H1 (cell line): ENCODE measurements at regions not wholly inside any gene's neighbourhood (a gene's known extent, or its start where the extent isn't known, plus 50 kb on each side); places are given as distances from the start of the nearest gene placed in this dataset.

Experiments used
- CTCF ChIA-PET: fragments of 300-600 bp; sonication (Branson Sonifier 250); formaldehyde crosslinking; loops from one replicate; lab custom pipeline; 2021; ENCODE audit not compliant: partially characterized antibody; lab: Charles Lee
- POLR2A ChIA-PET: fragments of 300-600 bp; sonication (Branson Sonifier 250); formaldehyde crosslinking; loops from one replicate; lab custom pipeline; 2021; ENCODE audit warnings: inconsistent platforms; ENCODE audit not compliant: partially characterized antibody; lab: Charles Lee
- DNase-seq, 2 experiments: peaks; one replicate each; pipeline versions ENCODE4 v3.0.0 to v3.0.0-alpha.2; 2010 to 2022; ENCODE audit warnings: low spot score in 2 of 2, low read depth in 1 of 2, mixed read lengths in 1 of 2
- FAIRE-seq: peaks from 2 replicates; lab custom pipeline; 2011; peaks lifted over from hg19 to GRCh38; lab: Jason Lieb, UNC
- H2AFZ ChIP-seq: 2 replicates; pipeline ENCODE4 v1.8.1; 2012; ENCODE audit warnings: low read length, inconsistent platforms
- H2AK5ac ChIP-seq: 2 replicates; pipeline ENCODE4 v1.6.1; 2013; ENCODE audit warnings: low read depth, low read length
- H2BK120ac ChIP-seq: replicated peaks from 2 replicates; pipeline ENCODE3; 2013; ENCODE audit warnings: low read depth, low read length, inconsistent platforms
- H2BK12ac ChIP-seq: 2 replicates; pipeline ENCODE4 v1.6.1; 2013; ENCODE audit warnings: low read depth, low read length
- H2BK15ac ChIP-seq: 2 replicates; pipeline ENCODE4 v1.6.1; 2013; ENCODE audit warnings: low read length
- H2BK20ac ChIP-seq: 2 replicates; pipeline ENCODE4 v1.6.1; 2013; ENCODE audit warnings: low read length
- H2BK5ac ChIP-seq: 2 replicates; pipeline ENCODE4 v1.6.1; 2013; ENCODE audit warnings: low read depth, low read length
- H3K14ac ChIP-seq: 2 replicates; pipeline ENCODE4 v1.6.1; 2013; ENCODE audit warnings: inconsistent platforms; ENCODE audit not compliant: insufficient read length
- H3K18ac ChIP-seq: 2 replicates; pipeline ENCODE4 v1.6.1; 2013; ENCODE audit warnings: low read length; ENCODE audit errors: extremely low read depth
- H3K23ac ChIP-seq: 2 replicates; pipeline ENCODE4 v1.6.1; 2013; ENCODE audit warnings: inconsistent platforms; ENCODE audit not compliant: insufficient read length
- H3K23me2 ChIP-seq: 2 replicates; pipeline ENCODE4 v1.6.1; 2013; ENCODE audit warnings: low read depth, low read length
- H3K27ac ChIP-seq: 2 replicates; pipeline ENCODE4 v1.6.1; 2011; ENCODE audit warnings: low read depth, low read length, inconsistent platforms
- H3K27me3 ChIP-seq, 4 experiments: replicated peaks in 1 of 4; 1 replicate in 1 of 4; 2 replicates in 3 of 4; pipeline versions ENCODE4 v1.6.1 to v1.8.1; 2011 to 2013; ENCODE audit warnings: low read length in 3 of 4, mild to moderate bottlenecking in 3 of 4, inconsistent platforms in 2 of 4, mixed read lengths in 2 of 4, moderate library complexity in 1 of 4; ENCODE audit not compliant: control insufficient read depth in 3 of 4, insufficient read depth in 3 of 4; ENCODE audit errors: extremely low read depth in 1 of 4
- H3K36me3 ChIP-seq, 4 experiments: 2 replicates each; pipeline versions ENCODE4 v1.6.1 to v1.8.1; 2011 to 2013; ENCODE audit warnings: mild to moderate bottlenecking in 4 of 4, low read length in 3 of 4, moderate library complexity in 2 of 4, control low read depth in 1 of 4, inconsistent platforms in 1 of 4; ENCODE audit not compliant: insufficient read depth in 4 of 4, control insufficient read depth in 2 of 4
- H3K4ac ChIP-seq: replicated peaks from 2 replicates; pipeline ENCODE3; 2013; ENCODE audit warnings: low read length, low read depth, mixed read lengths, inconsistent platforms; ENCODE audit not compliant: insufficient read length
- H3K4me1 ChIP-seq, 4 experiments: replicated peaks in 1 of 4; 1 replicate in 1 of 4; 2 replicates in 3 of 4; pipeline versions ENCODE4 v1.6.1 to v1.8.1; 2011 to 2013; ENCODE audit warnings: low read length in 3 of 4, inconsistent platforms in 2 of 4, mixed read lengths in 1 of 4; ENCODE audit not compliant: insufficient read depth in 4 of 4, control insufficient read depth in 3 of 4
- H3K4me2 ChIP-seq, 2 experiments: 2 replicates each; pipeline versions ENCODE4 v1.6.1 to v1.8.1; 2011 to 2013; ENCODE audit warnings: low read depth in 2 of 2, low read length in 2 of 2, control low read depth in 1 of 2, inconsistent platforms in 1 of 2, mild to moderate bottlenecking in 1 of 2; ENCODE audit not compliant: insufficient read depth in 1 of 2
- H3K4me3 ChIP-seq, 4 experiments: fragments of 200-600, 300-600 bp in 1 of 4; sonication (generic), shearing (Covaris generic), sonication (Bioruptor Twin) in 1 of 4; 2 replicates each; pipeline versions ENCODE4 v1.5.1 to v1.8.1; 2011 to 2016; ENCODE audit warnings: low read length in 4 of 4, low read depth in 3 of 4, control low read depth in 2 of 4, inconsistent platforms in 2 of 4, mild to moderate bottlenecking in 2 of 4, mixed read lengths in 1 of 4, moderate library complexity in 1 of 4; ENCODE audit not compliant: insufficient read depth in 2 of 4; ENCODE audit errors: extremely low read depth in 1 of 4
- H3K56ac ChIP-seq: replicated peaks from 2 replicates; pipeline ENCODE3; 2013; ENCODE audit warnings: low read depth, mild to moderate bottlenecking, mixed read lengths, low read length, inconsistent platforms; ENCODE audit not compliant: insufficient read length
- H3K79me1 ChIP-seq: 2 replicates; pipeline ENCODE4 v1.6.1; 2013; ENCODE audit warnings: low read depth, low read length, control low read depth
- H3K79me2 ChIP-seq, 2 experiments: 2 replicates each; pipeline versions ENCODE4 v1.6.1 to v1.8.1; 2012 to 2013; ENCODE audit warnings: low read length in 2 of 2, mild to moderate bottlenecking in 2 of 2, inconsistent platforms in 1 of 2; ENCODE audit not compliant: insufficient read depth in 2 of 2, control insufficient read depth in 1 of 2
- H3K9ac ChIP-seq, 4 experiments: replicated peaks in 1 of 4; 1 replicate in 1 of 4; 2 replicates in 3 of 4; pipeline versions ENCODE4 v1.6.1 to v1.8.1; 2011 to 2013; ENCODE audit warnings: low read depth in 3 of 4, low read length in 3 of 4, control low read depth in 2 of 4, mild to moderate bottlenecking in 2 of 4, moderate library complexity in 2 of 4, inconsistent platforms in 1 of 4; ENCODE audit errors: extremely low read depth in 1 of 4
- H3K9me3 ChIP-seq, 2 experiments: 2 replicates each; pipeline versions ENCODE4 v1.6.1 to v1.8.1; 2012 to 2013; ENCODE audit warnings: mild to moderate bottlenecking in 2 of 2, moderate library complexity in 2 of 2, control low read depth in 1 of 2, inconsistent platforms in 1 of 2, low read depth in 1 of 2, low read length in 1 of 2, mixed read lengths in 1 of 2; ENCODE audit not compliant: insufficient read depth in 2 of 2
- H4K20me1 ChIP-seq, 2 experiments: replicated peaks in 1 of 2; 2 replicates each; pipeline versions ENCODE3 to v1.8.1; 2011 to 2013; ENCODE audit warnings: inconsistent platforms in 2 of 2, low read length in 2 of 2, mild to moderate bottlenecking in 1 of 2; ENCODE audit not compliant: insufficient read depth in 2 of 2, control insufficient read depth in 1 of 2
- H4K5ac ChIP-seq: 2 replicates; pipeline ENCODE4 v1.6.1; 2013; ENCODE audit warnings: low read length, low read depth, mixed read lengths, inconsistent platforms; ENCODE audit not compliant: insufficient read length
- H4K8ac ChIP-seq: 2 replicates; pipeline ENCODE4 v1.8.0; 2013; ENCODE audit warnings: mild to moderate bottlenecking, moderate library complexity, low read length, inconsistent platforms; ENCODE audit not compliant: insufficient read depth; ENCODE audit errors: extremely low read depth
- H4K91ac ChIP-seq: replicated peaks from 2 replicates; pipeline ENCODE3; 2013; ENCODE audit warnings: low read length, mixed read lengths, inconsistent platforms; ENCODE audit not compliant: insufficient read length
- CBX5 ChIP-seq: fragments of 300-800, 300-1000 bp; sonication (generic); IDR thresholded peaks from 2 replicates; pipeline ENCODE4 v1.7.1; 2016; ENCODE audit warnings: antibody characterized with exemption, low read length, low read depth
- CREB1 ChIP-seq: IDR thresholded peaks from 2 replicates; pipeline ENCODE4 v1.6.1; 2012; ENCODE audit warnings: inconsistent platforms
- MAFK ChIP-seq: IDR thresholded peaks from 2 replicates; pipeline ENCODE4 v1.6.1; 2012; ENCODE audit warnings: low read depth, mild to moderate bottlenecking, improper control_type of control experiment, low read length
- NANOG ChIP-seq: IDR thresholded peaks from 2 replicates; pipeline ENCODE4 v1.6.1; 2011; ENCODE audit warnings: low read length, low read depth, mild to moderate bottlenecking, inconsistent platforms; ENCODE audit not compliant: insufficient read depth, poor library complexity, severe bottlenecking
- SP1 ChIP-seq: IDR thresholded peaks from 2 replicates; pipeline ENCODE4 v1.6.1; 2011; ENCODE audit warnings: low read depth, low read length
- SP4 ChIP-seq: IDR thresholded peaks from 2 replicates; pipeline ENCODE4 v1.6.1; 2012; ENCODE audit warnings: low read length, inconsistent platforms
- SUZ12 ChIP-seq: fragments of 200-600 bp; sonication (generic); IDR thresholded peaks from 2 replicates; pipeline ENCODE4 v1.6.1; 2012; ENCODE audit warnings: mild to moderate bottlenecking, inconsistent platforms, low read length, moderate library complexity, mixed read lengths
- TEAD4 ChIP-seq: IDR thresholded peaks from 2 replicates; pipeline ENCODE4 v1.6.1; 2012; ENCODE audit warnings: low read depth, low read length, inconsistent platforms, mixed read lengths
- WGBS, 2 experiments: shearing (Covaris generic) in 1 of 2; methylation state at CpG; one replicate each; pipeline versions ENCODE4 v1.1.6 to v1.1.7; 2013 to 2015; ENCODE audit warnings: low lambda C conversion rate in 2 of 2, mixed read lengths in 2 of 2, inconsistent platforms in 1 of 2, low coverage in 1 of 2, missing lambda C conversion rate in 1 of 2; ENCODE audit not compliant: insufficient replicate concordance in 2 of 2, insufficient coverage in 1 of 2, insufficient read length in 1 of 2; ENCODE audit errors: extremely low coverage in 1 of 2, missing lambda C conversion rate in 1 of 2; 5-methylcytosine and 5-hydroxymethylcytosine counted together
- TF ChIP-seq, protein P1 (sequence below): IDR thresholded peaks from 2 replicates; pipeline ENCODE4 v1.6.1; 2012; ENCODE audit warnings: inconsistent platforms
- TF ChIP-seq, protein P2 (sequence below): IDR thresholded peaks from 2 replicates; pipeline ENCODE4 v1.6.1; 2011; ENCODE audit warnings: low read depth, mild to moderate bottlenecking, low read length; ENCODE audit not compliant: insufficient read depth

DNA sequence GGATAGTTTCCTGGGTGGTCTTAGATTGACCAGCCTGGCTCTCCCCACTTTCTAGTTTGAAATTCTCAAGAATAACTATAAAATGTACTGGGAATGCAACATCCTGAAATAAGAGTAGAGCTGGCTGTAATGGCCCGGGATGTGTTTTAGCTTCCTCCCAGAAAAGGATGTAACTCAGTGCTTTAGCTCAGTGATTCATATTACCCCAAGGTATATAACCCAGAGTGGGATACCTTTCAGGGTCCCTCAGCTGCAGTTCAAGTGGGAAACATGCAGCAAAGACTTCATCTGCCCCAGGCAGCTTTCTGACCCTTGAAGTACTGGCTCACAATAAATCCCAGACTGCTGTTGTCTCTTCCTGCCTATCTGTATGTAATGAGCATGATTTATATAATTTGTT, 666.7 kb upstream of the KCND2 start:
- Histone ChIP-seq H3K36me3 (no peaks in the 10 kb centered on the region), H2BK20ac (no peak overlapping the region), H3K4ac (no peak overlapping the region), H3K4me1 (no peaks in the 10 kb centered on the region), H2AFZ (no peak overlapping the region), H3K9me3 (no peaks in the 10 kb centered on the region), H3K23me2 (no peaks in the 10 kb centered on the region), H3K27me3 (no peaks in the 10 kb centered on the region), H3K18ac (no peak overlapping the region), H4K8ac (no peak overlapping the region), H4K91ac (no peak overlapping the region), H3K56ac (no peak overlapping the region), H3K4me3 (no peak overlapping the region), H2BK12ac (no peak overlapping the region), H3K9ac (no peak overlapping the region), H3K27ac (no peak overlapping the region), H4K5ac (no peak overlapping the region), H2AK5ac (no peak overlapping the region), H3K79me2 (no peaks in the 10 kb centered on the region), H2BK120ac (no peak overlapping the region), H3K23ac (no peak overlapping the region), H3K14ac (no peak overlapping the region), H3K79me1 (no peaks in the 10 kb centered on the region), H4K20me1 (no peaks in the 10 kb centered on the region), H2BK5ac (no peak overlapping the region), H2BK15ac (no peak overlapping the region), H3K4me2 (no peak overlapping the region)
- POLR2A ChIA-PET = no interaction called here
- CTCF ChIA-PET = interaction anchor here (1.3 kb wide), 1 partner anchor 11 kb away, joined by 3 read pairs; no protein-coding TSS in a partner anchor
- no peak for FAIRE-seq
- DNase-seq = no peak
- 100% methylated on average over 1 of the region's 1 CpG; no CpG with 5 or more reads in 1 of the 2 experiments for WGBS, 2 experiments
- TF ChIP-seq MAFK = no peak
- no peak for TF ChIP-seq CREB1
- no peak for TF ChIP-seq CBX5
- TF ChIP-seq SP1 = no peak
- no peak for TF ChIP-seq SUZ12
- no peak for TF ChIP-seq NANOG
- TF ChIP-seq, protein P1, sequence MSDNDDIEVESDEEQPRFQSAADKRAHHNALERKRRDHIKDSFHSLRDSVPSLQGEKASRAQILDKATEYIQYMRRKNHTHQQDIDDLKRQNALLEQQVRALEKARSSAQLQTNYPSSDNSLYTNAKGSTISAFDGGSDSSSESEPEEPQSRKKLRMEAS = no peak
- no peak for TF ChIP-seq TEAD4
- TF ChIP-seq, protein P2, sequence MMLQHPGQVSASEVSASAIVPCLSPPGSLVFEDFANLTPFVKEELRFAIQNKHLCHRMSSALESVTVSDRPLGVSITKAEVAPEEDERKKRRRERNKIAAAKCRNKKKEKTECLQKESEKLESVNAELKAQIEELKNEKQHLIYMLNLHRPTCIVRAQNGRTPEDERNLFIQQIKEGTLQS = no peak
- TF ChIP-seq SP4 = no peak
